HG03354 (cell line): ENCODE measurements at regions not wholly inside any gene's neighbourhood (a gene's known extent, or its start where the extent isn't known, plus 50 kb on each side); places are given as distances from the start of the nearest gene placed in this dataset.
"Not testable (repeated sequence)": the region's sequence is repeated elsewhere in the genome, so short reads cannot be mapped to it uniquely, and the experiment has no call there.

Experiments
- ATAC-seq: cut with Tn5 transposase; IDR thresholded peaks from one replicate; pipeline ENCODE4 v1.9.1; 2021; ENCODE audit warnings: mild to moderate bottlenecking; ENCODE audit not compliant: unreplicated experiment, poor library complexity, severe bottlenecking

DNA sequence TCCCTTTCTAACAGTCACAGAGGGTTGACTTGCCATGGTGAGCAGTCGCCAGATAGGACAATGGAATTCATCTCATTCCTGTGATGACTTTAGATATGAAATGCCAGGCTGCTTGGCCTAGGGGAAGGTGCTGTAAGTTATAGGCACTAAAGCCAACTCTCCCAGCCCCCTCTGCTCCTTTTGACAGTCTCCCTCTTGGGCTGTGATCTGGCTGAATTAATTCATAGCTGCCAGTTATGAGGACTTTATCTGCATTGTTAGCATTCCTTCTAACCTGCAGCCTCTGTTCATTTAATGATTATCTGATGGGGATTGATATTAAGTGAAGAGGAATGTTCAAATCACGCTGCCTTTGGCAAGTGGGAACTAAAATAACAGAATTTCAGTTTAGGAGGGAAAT is 427.1 kb upstream of the RASGRP1 start:
- ATAC-seq: no peak

DNA sequence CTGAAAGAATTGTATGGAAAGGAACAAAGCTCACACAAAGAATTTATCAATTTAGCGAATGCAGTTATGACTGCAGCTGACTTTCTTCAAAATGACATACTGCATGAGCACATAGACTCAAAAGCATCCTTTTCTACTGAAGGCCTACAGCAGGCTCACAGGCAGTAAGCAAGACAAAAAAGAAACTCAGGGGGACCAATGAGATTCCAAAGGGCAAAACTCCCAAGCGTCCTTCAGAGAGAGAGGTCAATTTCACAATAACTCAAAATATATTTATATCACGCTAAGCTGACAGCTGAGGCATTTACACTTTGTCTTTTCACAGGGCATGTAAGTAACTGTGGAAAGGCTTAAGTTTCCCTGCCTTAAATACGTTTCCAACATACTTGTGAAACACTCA is 427.9 kb upstream of the RASGRP1 start:
- no peak for ATAC-seq

DNA sequence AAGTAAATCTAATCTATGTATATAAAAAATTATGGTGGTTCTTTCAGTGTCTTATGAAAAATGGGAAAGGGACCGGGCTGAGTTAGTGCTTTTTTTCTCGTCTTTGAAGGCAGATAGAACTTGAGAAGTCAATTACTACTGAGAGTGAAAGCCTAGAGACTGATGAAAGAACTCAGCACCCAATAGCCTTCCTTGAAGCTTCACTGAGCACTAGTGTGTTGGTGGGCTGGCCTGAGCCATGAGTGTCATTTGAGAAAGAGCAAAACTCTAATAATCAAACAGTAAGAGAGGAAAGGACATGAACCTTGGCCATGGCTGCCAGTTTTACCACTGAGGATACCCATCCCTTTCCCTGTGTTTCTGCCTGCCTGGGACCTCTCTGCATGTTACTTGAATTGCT is 428.3 kb upstream of the RASGRP1 start:
- ATAC-seq: no peak

DNA sequence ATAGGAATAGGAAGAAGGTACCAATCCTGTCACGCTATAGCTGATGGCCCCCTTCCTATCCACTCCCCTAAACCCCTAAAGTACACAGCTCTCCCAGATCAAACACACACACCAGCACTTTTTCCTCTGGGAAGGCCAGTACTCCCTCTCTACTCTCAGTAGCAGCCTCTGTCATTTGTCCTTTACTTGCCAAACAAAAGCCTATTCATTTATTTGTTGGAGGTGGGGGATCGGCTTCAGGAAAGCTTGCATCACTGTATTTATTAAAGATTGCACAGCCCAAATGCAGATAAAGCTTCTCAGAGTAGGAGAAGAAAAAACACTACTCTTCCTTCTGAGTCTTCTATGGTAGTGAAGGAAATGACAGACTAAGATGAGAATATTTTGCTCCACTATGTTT is 429.7 kb upstream of the RASGRP1 start:
- ATAC-seq: no peak

DNA sequence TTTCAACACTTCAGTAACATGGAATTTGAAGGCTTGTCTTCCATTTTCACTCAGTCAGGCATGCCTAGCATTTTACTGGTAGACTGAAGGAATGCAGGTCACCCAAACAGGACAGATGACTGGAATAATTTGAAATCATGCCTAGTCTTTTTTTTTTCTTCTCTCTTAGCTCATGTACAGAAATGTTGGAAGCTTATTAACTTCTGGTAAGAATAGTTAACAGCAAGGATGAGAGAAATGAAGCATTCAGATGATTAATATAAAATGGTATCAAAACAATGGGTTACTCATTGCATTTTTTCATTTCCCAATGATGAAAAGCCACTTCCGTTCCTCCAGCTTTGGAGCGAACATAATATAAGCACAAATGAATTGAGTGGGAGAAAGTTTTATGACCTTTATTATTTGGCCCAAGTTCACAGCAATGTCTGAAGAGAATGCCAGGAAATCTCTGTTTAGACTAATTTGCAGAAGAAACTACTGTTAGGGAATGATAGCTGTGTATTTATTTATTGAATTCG is 431.6 kb upstream of the RASGRP1 start:
- no peak for ATAC-seq

DNA sequence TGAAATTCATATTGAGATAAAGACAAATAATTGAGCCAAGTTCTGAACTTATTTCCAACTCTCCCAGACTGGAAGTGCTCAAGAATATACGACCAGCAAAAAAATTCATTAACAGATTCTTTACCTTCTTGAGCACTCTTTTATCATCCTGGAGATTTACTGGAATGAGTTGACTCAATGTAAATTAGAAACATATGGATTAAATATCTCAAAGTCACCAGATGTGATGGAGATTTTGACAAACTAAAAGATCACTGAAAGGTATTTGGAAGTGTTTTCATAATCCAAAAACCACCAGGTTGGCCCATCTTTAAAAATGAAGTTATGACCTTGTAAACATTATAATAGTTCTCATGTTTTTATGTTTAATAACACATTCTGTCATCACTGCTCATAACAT is 433.2 kb upstream of the RASGRP1 start:
- ATAC-seq: no peak

DNA sequence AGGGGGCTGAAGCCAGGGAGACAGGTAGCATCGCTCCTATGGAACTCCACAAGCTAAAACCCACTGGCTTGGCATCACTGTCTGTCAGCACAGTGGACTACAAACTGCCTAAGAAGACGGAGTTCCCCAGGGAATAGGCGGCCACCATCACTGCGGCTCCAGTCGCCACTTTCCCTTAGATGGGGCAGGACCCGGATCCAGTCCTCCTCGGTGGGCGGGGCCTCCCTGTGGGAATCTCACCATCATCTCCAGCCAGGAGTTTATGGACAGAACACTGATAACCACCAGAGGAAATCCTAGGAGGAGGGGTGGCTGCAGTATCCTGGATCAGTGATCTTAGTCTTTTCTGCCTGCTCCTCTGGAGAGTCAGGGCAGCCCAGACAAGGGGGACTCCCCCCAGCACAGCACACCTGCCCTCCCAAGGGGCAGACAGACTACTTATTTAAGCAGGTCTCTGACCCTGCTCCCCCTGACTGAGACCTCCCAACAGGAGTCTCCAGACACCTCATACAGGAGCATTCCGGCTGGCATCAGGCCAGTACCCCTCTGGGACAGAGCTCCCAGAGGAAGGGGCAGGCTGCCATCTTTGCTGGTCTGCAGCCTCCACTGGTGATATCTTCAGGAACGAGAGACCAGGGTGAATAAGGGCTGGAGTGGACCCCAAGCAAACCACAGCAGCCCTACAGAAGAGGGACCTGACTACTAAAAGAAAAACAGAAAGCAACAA is 435.6 kb upstream of the RASGRP1 start:
- ATAC-seq: no peak

DNA sequence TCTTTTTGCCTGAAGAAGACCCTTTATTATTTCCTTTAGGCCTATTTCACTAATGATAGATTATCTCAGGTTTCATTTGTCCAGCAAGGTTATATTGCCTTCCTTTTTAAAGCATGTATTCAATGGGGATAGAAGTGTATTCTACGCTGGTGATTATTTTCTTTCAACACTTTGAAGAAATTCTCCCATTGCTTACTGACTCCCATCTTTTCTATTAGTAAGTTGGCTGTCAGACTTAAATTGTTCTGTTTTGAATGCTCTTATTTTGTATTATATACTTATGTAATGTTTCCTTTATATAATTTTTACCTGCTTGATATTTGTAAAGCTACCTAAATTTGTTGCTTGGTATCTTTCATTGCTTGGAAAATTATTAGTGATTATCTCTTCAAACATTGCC is 445.1 kb upstream of the RASGRP1 start:
- ATAC-seq: no peak

DNA sequence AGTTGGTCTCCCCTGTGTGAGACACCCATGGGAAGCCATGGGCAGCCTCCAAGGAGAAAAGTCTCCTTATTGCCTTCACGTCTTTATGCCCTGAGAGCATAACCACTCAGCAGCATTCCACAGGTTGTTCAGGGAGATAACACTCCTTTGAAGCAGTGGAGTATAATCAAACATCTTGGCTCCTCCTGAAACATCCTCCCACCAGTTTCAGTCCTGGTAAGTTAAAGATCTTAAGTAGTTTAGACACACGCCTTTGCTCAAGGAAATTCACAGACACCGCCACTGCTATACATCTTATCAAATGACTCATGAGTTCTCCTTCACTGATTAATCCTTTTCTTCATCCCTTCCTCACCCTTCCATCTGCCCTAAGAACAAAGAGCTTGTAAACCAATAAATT is 446.5 kb upstream of the RASGRP1 start:
- not testable (repeated sequence) for ATAC-seq

DNA sequence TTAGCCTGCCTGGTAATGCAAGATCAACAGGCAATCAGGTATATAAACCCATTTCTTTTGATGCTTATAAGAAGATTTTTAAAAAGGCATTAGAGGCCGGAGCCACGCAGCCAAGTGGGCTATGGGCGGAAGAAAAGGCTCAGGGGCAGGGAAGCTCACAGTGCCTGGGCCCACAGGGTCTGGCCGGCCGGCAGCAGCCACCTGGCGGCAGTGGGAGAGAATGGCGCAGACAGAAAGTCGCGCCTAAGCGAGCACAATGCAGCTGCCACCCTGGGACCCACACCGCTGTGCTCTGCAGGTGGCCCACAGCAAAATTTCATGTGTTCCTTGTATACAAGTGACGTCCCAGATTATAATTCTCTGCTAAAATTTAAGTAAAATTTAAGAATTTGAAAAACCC is 448.6 kb upstream of the RASGRP1 start:
- no peak for ATAC-seq

DNA sequence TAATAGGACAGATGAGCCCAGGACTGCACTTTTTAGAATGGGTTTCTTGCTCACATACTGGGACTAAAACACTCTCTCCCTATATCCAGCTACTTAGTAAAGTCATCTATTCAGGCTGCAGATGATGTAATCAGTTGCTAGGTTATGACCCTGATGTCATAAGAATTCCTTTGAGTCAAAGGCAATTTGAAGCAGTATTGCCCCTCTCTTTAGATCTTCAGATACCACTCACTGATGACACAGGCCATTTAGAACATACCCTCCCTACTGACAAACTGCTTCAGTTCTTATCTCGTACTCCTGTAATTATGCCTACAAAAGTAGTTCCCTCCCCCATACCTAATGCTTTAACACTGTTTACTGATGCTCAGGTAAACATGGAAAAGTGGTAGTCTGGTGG is 450.1 kb upstream of the RASGRP1 start:
- ATAC-seq: no peak

DNA sequence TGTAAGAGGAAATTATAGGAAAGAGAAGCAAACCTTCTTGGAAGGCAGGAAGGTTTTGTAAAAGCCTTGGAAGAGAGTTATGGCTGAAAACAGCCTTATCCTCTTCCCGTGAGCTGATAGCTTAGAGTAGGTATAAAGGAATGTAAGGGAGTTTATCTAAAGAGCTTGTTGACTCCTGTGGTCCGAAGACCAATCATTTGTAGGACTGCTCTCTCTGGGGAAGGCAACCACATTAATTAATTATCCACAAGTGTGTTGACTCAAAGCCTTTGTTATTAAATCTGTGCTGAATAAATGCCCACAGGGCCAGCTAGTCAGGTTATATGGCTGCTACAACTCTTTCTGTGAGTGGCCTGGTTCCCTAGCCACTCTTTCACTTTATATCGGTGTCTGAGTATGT is 452.1 kb upstream of the RASGRP1 start:
- ATAC-seq: no peak

DNA sequence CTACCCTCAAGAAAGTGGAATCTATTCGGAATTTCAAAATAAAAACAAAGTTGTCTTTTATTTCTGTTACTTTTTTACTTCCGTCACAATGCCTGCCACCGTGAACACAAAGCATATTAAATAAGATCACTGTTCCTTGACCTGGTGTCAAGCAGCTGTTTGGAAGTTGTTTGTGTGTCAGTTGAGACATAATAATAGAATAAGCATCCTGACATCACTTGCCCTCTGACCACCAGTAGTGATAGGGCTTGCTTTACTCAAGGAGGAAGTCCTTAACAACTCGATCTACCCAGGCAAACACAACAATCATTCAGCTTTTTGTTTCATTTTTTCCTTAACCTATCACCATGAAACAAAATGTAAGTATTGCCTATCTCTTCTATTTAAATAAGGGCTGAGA is 454.4 kb upstream of the RASGRP1 start:
- ATAC-seq: no peak

DNA sequence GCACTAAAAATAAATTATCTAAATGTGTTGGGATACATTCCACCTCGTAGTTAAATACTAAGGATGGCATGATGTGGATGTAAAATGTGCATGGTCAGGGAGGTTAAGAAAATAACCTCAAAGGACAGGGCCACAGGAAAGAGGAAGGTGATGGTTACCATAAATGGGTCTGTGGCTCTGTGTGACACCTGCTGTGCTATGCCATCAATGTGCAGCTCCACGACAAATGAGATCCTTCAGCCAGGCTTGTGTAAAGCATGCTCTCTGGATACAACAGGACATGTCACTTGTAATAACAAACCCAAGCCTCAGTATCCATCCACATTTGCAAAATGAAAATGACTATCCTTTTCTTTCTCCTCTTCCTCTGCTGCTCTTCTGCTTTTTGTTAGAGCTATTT is 456.7 kb upstream of the RASGRP1 start:
- ATAC-seq: no peak

DNA sequence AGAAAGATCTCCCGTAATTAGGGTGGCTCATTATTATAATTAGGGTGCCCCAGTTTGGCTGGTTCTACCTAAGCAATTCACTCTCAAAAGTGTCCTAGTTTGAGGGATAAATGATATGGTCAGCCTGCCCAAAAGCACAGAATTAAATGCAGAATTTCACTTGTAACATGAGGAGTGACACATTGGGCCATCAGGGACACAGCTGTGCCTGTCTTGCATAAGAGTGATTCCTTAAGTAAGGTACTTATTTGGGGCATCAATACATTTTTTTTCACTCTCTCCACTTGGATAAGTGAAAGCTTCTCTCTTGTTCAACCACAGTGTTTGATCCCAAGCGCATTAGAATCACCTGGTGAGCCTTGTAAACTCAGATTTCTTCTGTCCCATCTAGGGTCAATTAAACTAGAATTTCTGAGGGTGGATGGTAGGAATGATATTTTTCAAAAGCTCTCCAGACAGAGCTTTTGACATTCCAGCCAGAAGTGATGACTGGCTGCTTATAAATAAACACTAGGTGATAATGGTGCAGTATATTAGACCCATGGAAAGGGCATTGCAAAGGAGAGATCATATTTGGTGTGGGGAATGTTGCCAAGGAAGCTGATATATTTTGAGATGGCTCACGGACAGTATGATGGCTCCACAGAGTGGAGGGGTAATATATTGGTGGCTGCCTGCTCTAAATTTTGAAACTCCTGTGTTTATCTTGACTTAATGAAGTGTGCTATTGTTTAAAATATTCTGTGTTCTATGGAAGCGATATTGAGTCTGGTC is 458.1 kb upstream of the RASGRP1 start:
- ATAC-seq: no peak

DNA sequence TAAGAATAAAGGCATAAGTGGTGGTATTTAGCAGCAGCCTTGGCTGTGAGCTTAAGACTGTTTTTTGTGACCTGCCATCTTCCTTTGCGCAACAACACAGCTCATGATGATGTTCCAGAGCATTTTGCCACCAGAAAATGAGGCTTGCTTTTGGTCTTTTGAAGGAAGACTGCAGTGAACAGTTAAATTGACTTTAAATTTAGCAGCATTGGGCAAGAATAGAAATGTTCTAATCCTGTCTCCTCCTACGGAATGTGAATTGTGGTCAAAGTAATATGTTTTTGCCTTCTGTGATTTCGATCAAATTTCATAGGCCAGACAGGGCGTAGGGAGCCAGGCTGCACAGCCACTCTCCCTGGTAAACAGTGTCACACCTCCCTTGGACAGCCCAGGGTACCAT is 460.7 kb upstream of the RASGRP1 start:
- no peak for ATAC-seq

DNA sequence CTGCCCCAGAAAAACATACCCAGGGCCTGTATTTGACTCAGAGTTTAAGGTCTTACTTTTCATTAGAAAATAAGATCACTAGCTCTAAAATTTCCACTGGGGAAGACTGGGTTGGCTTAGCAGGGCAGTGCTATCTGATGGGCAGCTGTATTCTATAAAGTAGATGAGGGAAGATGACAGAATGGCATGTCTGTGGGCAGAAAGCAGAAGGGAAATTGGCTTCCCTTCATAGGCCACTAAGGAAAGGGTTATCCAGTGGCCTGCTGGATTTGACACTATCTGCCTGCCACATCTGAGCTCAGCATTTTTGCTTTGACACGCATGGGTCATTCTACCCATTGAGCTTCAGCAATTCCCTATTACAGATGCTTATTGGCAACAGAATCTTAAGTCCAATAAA is 461.3 kb upstream of the RASGRP1 start:
- no peak for ATAC-seq

DNA sequence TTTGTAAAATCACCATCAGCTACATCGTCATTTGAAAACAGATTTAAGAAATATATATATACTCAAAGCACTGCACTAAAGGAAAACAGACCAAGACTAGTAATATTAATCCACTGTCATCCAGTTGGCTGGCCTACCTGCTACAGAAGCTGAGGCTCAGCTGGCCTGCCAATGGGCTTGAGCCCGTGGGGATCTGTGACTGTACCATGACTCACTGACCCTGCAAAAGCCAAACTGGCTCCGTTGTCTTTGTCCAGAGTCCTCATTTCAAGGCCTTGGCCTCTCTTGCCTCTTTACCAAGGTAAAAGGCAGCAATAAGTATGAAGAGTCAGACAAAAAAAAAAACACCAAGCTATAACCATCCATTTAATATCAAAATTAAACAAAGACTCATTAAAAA is 463.5 kb upstream of the RASGRP1 start:
- no peak for ATAC-seq

DNA sequence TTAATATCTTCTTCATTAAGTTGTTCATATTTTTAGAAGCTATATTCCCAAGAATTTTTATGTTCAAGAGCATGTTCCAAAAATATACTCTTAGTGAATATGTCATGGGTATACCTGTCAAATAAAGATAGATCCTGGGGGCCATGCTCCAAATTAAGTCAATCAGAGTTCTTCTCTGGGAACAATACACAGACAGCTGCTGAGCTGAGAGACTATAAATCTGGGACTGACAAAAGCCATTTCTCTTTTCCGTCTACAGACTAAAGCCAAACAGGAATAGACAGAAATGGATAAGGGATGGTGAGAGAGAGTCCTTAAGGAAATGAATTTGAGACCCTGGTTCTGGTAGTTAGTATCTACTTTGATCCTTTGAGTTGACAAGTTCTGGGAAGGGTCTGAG is 465.1 kb upstream of the RASGRP1 start:
- ATAC-seq: no peak

DNA sequence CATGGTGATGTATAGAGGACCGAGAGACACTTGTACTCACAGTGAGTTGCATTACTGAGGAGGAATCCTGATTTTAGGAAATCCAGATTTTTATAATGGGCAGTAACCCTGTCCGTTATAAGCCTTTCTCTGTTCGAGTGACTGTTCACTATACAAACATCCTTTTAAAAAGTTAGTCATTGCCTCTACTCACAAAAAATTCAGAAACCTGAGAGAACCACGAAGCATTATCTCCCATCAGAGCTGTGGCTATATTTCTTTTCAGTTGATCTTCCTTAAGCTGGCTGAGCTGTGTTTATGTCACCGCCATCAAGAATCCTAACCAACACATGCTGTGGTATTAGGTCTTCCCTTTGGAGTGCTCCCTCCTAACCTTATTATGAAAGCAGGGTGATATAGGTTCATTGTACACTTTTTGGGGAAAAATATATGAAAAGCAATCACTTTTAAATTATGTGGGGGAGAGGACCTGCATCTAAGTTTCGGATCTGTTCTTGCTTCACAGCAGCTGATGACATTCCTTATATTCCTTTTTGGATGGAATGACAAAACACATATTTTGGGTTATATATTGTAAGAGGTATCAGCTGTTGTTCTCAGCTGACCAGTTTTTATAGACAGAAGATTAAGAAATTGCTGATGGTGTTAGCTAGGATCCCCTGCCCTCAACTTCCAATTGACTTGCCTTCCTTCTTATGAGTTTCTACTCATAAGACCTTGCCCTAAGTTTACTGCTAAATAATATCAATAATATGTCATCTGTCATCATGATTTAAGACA is 465.9 kb upstream of the RASGRP1 start:
- no peak for ATAC-seq

DNA sequence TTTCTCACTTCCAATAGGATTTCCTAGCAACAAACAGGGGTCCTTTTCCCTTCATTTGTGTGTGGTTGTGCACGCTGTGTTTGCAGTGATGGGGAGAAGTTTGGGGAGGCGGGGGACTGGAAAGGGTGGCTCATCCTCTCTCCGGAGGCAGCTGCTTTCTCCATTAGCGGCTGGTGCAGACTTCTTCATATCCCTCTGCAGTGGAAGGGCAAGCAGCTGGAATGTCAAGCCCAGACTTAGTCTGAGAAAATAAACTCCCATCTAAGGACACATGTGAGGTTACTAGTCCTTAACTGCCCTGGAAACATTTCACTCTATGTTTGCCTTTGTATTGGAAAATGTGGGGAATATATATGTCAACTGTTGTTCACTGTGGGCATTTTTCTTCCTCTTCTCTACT is 467.0 kb upstream of the RASGRP1 start:
- ATAC-seq: no peak
